Activated T-helper 1 cell treated with Interleukin-2 at 50 U/mL for 16 hours (primary cell): ENCODE measurements at regions not wholly inside any gene's neighbourhood (a gene's known extent, or its start where the extent isn't known, plus 50 kb on each side); places are given as distances from the start of the nearest gene placed in this dataset.

Source experiments
- DNase-seq: peaks from one replicate; pipeline ENCODE4 v3.0.0-alpha.2; 2020; ENCODE audit warnings: low read depth

GRCh38 chr2:145017149-145017548, 497.2 kb upstream of the ZEB2 start:
- DNase-seq = no peak

DNA sequence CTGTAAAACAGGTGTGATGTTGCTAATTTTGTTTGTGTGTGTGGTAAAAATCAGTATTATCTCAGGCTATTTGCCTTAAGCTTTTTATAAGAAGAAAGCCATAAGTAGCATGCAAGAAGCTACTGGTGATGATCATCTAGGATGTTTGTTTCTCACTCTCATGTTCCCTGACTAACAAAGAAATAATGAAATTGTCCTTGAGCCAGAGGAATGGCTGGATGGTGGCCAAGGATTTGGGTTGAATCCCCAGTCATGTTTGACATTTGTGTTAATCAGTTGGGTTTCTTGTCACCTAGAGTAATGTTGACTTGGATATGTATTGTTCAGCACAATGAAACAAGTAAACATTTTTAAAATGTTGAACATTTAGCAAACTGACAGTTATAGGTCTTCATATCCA, 496.8 kb upstream of the ZEB2 start:
- DNase-seq = no peak

- DNase-seq = no peak
Measured at GRCh38 chr2:145015561-145015960, 495.6 kb upstream of the ZEB2 start.

DNA sequence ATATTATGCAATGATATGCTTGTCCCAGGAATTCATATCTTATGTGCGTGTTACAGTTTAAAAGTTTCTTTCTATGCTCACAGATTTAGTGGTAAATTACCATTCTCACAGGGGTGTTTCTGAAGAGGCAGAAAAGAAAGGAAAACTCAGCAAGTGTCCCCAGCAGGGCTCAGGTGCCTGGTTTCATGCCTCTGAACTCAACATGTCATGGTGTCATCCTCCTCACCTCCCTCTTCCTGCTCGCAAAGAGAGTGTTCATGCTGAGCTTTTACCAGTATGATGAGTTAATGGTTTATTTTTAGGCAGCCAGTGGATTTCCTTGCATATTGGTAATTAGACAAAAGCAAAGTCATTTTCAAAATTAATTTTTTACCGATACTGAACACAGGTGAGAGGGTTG, 492.9 kb upstream of the ZEB2 start:
- no peak for DNase-seq

DNA sequence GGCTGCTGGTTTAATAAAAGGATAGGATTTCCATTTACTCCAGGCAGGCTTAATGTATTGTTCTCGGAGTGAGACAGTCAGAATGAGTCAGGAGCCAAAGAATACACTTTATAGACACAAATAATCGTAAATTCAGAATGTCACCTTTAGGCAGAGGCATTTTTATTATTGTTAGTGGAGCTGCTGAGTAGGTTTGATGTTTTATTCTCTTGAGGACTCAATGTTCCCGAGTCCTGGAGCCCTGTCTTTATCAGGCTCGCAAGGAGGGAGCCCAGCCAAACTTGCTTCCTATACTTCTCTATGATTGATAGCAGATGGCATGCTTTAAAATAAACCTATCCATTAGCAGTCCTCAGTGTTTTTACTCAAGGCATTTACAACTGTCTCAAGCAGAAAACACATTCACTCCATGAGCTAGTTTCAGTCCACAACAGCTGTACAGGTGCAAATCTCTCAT, 492.3 kb upstream of the ZEB2 start:
- DNase-seq = no peak

DNA sequence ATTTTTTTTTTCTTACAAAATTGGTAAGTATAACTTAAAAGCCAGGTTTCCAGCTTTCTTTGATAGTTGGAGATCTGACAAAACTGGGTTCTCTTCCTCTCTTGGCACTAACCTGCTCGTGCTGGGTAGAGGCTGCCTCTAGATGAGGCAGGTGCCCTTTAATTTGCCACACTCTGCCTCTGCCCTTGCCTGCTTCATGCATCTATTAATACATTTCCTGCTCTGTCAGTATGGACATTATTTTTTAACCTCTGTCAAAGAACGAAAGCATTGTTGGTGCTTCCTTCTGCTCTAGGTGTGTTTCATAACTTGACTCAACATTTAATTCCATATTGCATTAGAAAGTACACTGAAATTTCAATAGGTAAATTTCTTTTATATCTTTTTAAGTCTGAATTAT, 490.7 kb upstream of the ZEB2 start:
- no peak for DNase-seq

DNA sequence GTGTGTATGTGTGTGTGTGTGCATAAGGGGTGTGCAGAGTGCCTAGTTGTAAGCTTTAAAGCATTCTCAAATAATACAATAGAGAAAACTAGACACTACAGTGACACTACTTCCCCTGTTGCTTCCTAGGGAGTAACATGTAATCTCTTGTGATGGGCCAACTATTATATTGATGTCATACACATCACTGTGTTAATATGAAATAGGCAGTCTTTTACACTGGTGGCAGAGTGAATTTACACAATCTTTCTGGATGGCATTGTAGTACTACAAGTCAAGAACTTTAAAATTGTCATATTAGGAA, 488.0 kb upstream of the ZEB2 start:
- no peak for DNase-seq

GRCh38 chr2:145007093-145007959, 487.4 kb upstream of the ZEB2 start:
- DNase-seq = no peak

GRCh38 chr2:145002624-145003023, 482.7 kb upstream of the ZEB2 start:
- DNase-seq = no peak

- DNase-seq = no peak
Measured at GRCh38 chr2:145000376-145000775, 480.5 kb upstream of the ZEB2 start.

- DNase-seq = no peak
Measured at GRCh38 chr2:144999936-145000335, 480.0 kb upstream of the ZEB2 start.

DNA sequence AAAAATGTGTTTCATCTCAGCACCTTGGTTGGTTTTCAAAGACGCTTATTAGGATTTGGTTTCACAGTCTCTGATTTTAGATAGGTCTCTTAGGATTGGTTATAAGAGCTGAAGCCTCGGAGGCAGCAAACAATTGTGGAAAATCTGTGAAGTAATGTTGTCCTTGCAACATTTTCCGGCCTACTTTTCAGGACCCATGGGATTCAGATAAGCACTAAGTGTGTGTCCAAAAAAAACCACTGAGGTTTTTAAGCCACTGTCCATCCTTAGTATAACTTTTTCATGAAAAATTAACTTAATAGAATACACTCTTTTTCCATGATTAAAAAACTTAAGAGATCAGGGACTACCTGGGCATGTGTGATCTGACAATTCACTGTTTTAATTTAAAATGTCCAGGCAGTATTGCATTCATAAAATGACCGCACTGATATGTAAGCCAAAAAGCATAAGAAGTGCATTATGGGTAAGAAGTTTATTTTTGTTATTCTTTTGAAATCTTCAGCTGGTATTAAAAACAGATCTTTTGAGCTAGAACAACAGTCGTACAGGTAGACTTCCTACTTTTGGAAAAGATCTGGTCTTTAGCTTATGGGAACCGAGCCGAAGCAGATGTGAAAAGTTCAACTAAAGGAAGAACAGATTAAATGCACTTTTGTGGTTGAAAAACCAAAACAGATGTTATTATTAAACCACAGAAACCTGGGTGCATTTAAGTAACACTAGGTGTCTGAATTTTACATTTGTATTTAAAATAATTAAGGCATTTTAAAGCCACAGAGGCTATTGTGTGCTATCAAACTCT, 479.4 kb upstream of the ZEB2 start:
- no peak for DNase-seq

- no peak for DNase-seq
Measured at GRCh38 chr2:144998435-144998834, 478.5 kb upstream of the ZEB2 start.

- no peak for DNase-seq
Measured at GRCh38 chr2:144996225-144996795, 476.4 kb upstream of the ZEB2 start.

GRCh38 chr2:144995482-144995881, 475.6 kb upstream of the ZEB2 start:
- DNase-seq = no peak

DNA sequence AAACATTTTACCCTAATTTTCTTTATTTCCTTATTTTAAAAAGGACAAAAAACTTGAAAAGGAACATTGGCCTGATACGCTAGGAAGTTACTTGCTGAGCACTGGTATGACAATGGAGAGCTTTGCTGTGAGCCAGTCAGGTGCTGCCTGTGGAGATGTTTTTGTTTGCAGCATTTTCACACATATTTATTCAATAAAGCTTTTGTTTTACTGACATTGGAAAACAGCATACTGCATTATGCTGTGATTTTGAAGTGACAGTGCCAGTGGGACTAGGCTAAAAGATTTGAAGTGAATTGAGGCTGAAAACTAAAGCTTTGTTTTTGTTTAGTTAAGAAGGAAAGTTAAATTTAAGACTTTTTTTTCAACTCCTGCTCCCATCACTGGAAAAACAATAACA, 470.7 kb upstream of the ZEB2 start:
- DNase-seq = no peak

GRCh38 chr2:144989579-144990270, 469.8 kb upstream of the ZEB2 start:
- DNase-seq = no peak

DNA sequence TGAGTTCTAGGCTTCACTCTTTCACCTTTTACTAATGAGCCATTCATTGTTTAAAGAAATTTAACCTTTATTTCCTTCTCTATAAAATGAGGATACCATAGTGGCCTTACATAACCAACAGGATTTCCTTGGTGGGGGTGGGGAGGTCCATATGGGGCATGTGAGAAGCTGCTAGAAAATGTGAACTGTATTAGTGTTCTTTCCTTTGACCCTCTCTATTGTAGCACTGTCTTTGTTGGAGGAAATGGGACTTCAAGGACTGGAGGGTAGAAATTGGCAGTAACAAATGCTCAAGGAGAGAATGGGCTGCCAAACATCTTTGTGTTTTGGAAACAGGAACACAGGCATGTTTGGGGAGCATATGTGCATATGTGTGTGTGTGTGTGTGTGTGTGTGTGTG, 468.7 kb upstream of the ZEB2 start:
- DNase-seq = no peak

- no peak for DNase-seq
Measured at GRCh38 chr2:144986691-144987090, 466.8 kb upstream of the ZEB2 start.

DNA sequence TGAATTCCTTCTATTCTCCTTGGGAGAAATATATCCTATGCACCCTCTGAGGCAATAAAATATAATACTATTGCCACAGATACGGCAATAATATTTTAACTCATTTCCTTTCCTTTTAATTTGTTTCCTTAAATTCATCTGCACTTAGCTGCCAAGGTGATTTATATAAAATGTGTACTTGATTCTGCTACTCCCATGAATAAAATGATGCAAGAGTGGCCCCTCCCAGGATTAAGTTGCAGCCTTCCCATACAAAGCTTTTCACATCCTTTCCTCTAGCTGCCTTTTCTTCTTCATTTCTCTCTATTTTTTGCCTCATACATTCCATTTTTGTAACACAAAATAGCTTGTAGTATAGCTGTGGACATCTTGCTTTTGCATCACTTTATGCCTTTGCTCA, 464.1 kb upstream of the ZEB2 start:
- DNase-seq = no peak

GRCh38 chr2:144983107-144983506, 463.2 kb upstream of the ZEB2 start:
- DNase-seq = no peak

DNA sequence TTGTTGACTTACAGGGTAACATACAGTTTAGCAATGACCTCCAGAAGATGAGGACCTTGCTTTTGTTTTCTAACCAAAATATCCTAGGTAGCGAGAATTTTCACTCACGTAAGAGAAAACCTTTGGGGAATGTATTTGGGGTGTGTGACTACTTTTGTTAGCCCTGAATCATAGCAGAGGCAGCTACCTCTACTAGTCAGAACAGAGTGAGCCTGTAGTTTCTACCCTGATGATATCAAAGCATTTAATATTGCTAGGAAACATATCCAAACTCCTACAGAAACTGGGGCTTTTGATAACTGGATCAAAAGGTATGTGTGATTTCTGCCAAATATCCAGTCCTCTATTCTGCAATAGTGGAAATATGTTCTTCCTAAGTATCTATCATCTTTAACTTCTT, 462.6 kb upstream of the ZEB2 start:
- no peak for DNase-seq

GRCh38 chr2:144975881-144976280, 456.0 kb upstream of the ZEB2 start:
- DNase-seq = no peak
